ENCODE measurements at regions not wholly inside any gene's neighbourhood (a gene's known extent, or its start where the extent isn't known, plus 50 kb on each side); places are given as distances from the start of the nearest gene placed in this dataset.

GRCh38 chr6:2447318-2447920 is 202.0 kb upstream of the GMDS start:
- ChIA-PET CTCF (no interaction called here), POLR2A (no interaction called here)
- Histone ChIP-seq H3K27ac (ENCODE audit: low read length) (no peak overlapping the region), H3K36me3 (ENCODE audit: control insufficient read depth in 2 of 2, extremely low read depth in 1 of 2, insufficient read depth in 1 of 2, low read length in 1 of 2) (no peaks in the 10 kb centered on the region), H3K4me1 (ENCODE audit: control insufficient read depth in 1 of 2, extremely low read depth in 1 of 2, insufficient read depth in 2 of 2, low read length in 2 of 2) (peaks cover 0 to 4% of the 10 kb centered on the region in 2 experiments), H3K9me3 (no peaks in the 10 kb centered on the region), H3K27me3 (replicated peaks in 1 of 2; ENCODE audit: control insufficient read depth in 2 of 2, extremely low read depth in 1 of 2, insufficient read depth in 2 of 2, low read length in 1 of 2) (no peaks in the 10 kb centered on the region), H3K4me3 (ENCODE audit: control insufficient read depth in 1 of 2, extremely low read depth in 1 of 2, low read length in 1 of 2) (no peak overlapping the region)
- Mint-ChIP-seq H3K4me3 (no peak overlapping the region), H3K27me3 (peaks cover 0 to 4% of the 10 kb centered on the region in 2 donors), H3K9me3 (no peaks in the 10 kb centered on the region), H3K36me3 (peaks cover 3% of the 10 kb centered on the region), H3K27ac (no peak overlapping the region), H3K4me1 (peaks cover 3 to 7% (median 6%) of the 10 kb centered on the region in 3 donors)
- DNase-seq (no peak), ATAC-seq (replicated peaks in 1 of 4) (no peak)
- WGBS (ENCODE audit: insufficient coverage) = 87% methylated on average over 4 of the region's 4 CpGs

- peaks cover 0 to 3% (median 0%) of the 10 kb centered on the region in 3 donors for H3K9me3 Mint-ChIP-seq
- H3K4me3 Mint-ChIP-seq = no peak overlapping the region
- CTCF ChIA-PET = interaction anchor here in 1 of 2 donors (0.7 kb wide), 1 partner anchor 81 kb away, joined by 3 read pairs; no protein-coding TSS in a partner anchor
- H3K36me3 Mint-ChIP-seq = peaks cover 9% of the 10 kb centered on the region
- WGBS (ENCODE audit: insufficient coverage) = no CpG with 5 or more reads among the region's 5 CpGs
- H3K27me3 Mint-ChIP-seq = no peaks in the 10 kb centered on the region
- POLR2A ChIA-PET = no interaction called here
- Histone ChIP-seq H3K27ac (ENCODE audit: low read length) (no peak overlapping the region), H3K4me1 (ENCODE audit: control insufficient read depth in 1 of 2, extremely low read depth in 1 of 2, insufficient read depth in 2 of 2, low read length in 2 of 2) (no peaks in the 10 kb centered on the region), H3K36me3 (ENCODE audit: control insufficient read depth in 2 of 2, extremely low read depth in 1 of 2, insufficient read depth in 1 of 2, low read length in 1 of 2) (no peaks in the 10 kb centered on the region), H3K27me3 (replicated peaks in 1 of 2; ENCODE audit: control insufficient read depth in 2 of 2, extremely low read depth in 1 of 2, insufficient read depth in 2 of 2, low read length in 1 of 2) (no peaks in the 10 kb centered on the region), H3K4me3 (ENCODE audit: control insufficient read depth in 1 of 2, extremely low read depth in 1 of 2, low read length in 1 of 2) (no peak overlapping the region), H3K9me3 (no peaks in the 10 kb centered on the region)
- H3K27ac Mint-ChIP-seq = no peak overlapping the region
- ATAC-seq (replicated peaks in 1 of 4) (no peak), DNase-seq (no peak)
- H3K4me1 Mint-ChIP-seq = no peaks in the 10 kb centered on the region
Measured at GRCh38 chr6:2441601-2442475, 196.4 kb upstream of the GMDS start.

- no peaks in the 10 kb centered on the region for H3K4me1 ChIP-seq (ENCODE audit: control insufficient read depth in 1 of 2, extremely low read depth in 1 of 2, insufficient read depth in 2 of 2, low read length in 2 of 2)
- Mint-ChIP-seq H3K36me3 (peaks cover 9% of the 10 kb centered on the region), H3K27me3 (no peaks in the 10 kb centered on the region), H3K4me3 (no peak overlapping the region), H3K4me1 (no peaks in the 10 kb centered on the region), H3K9me3 (peaks cover 0 to 3% (median 0%) of the 10 kb centered on the region in 3 donors), H3K27ac (no peak overlapping the region)
- no peaks in the 10 kb centered on the region for H3K9me3 ChIP-seq
- ATAC-seq (replicated peaks in 1 of 4) (no peak), DNase-seq (no peak)
- POLR2A ChIA-PET = no interaction called here
- CTCF ChIA-PET = no interaction called here
- H3K27ac ChIP-seq (ENCODE audit: low read length) = no peak overlapping the region
- no peaks in the 10 kb centered on the region for H3K27me3 ChIP-seq (replicated peaks in 1 of 2; ENCODE audit: control insufficient read depth in 2 of 2, extremely low read depth in 1 of 2, insufficient read depth in 2 of 2, low read length in 1 of 2)
- no peaks in the 10 kb centered on the region for H3K36me3 ChIP-seq (ENCODE audit: control insufficient read depth in 2 of 2, extremely low read depth in 1 of 2, insufficient read depth in 1 of 2, low read length in 1 of 2)
- H3K4me3 ChIP-seq (ENCODE audit: control insufficient read depth in 1 of 2, extremely low read depth in 1 of 2, low read length in 1 of 2) = no peak overlapping the region
Measured at GRCh38 chr6:2440516-2440915, 195.1 kb upstream of the GMDS start.

- Histone ChIP-seq H3K4me1 (ENCODE audit: control insufficient read depth in 1 of 2, extremely low read depth in 1 of 2, insufficient read depth in 2 of 2, low read length in 2 of 2) (no peaks in the 10 kb centered on the region), H3K27ac (ENCODE audit: low read length) (no peak overlapping the region), H3K36me3 (ENCODE audit: control insufficient read depth in 2 of 2, extremely low read depth in 1 of 2, insufficient read depth in 1 of 2, low read length in 1 of 2) (no peaks in the 10 kb centered on the region), H3K4me3 (ENCODE audit: control insufficient read depth in 1 of 2, extremely low read depth in 1 of 2, low read length in 1 of 2) (no peak overlapping the region), H3K9me3 (no peaks in the 10 kb centered on the region), H3K27me3 (replicated peaks in 1 of 2; ENCODE audit: control insufficient read depth in 2 of 2, extremely low read depth in 1 of 2, insufficient read depth in 2 of 2, low read length in 1 of 2) (no peaks in the 10 kb centered on the region)
- DNase-seq (no peak), ATAC-seq (replicated peaks in 1 of 4) (no peak)
- POLR2A ChIA-PET = no interaction called here
- peaks cover 0 to 3% (median 0%) of the 10 kb centered on the region in 3 donors for H3K9me3 Mint-ChIP-seq
- 56% methylated on average over 3 of the region's 6 CpGs for WGBS (ENCODE audit: insufficient coverage)
- no peaks in the 10 kb centered on the region for H3K4me1 Mint-ChIP-seq
- no peaks in the 10 kb centered on the region for H3K27me3 Mint-ChIP-seq
- H3K4me3 Mint-ChIP-seq = no peak overlapping the region
- CTCF ChIA-PET = no interaction called here
- H3K36me3 Mint-ChIP-seq = peaks cover 9% of the 10 kb centered on the region
- no peak overlapping the region for H3K27ac Mint-ChIP-seq
Measured at GRCh38 chr6:2439632-2440031, 194.2 kb upstream of the GMDS start.

GRCh38 chr6:2439082-2439481 is 193.7 kb upstream of the GMDS start:
- no peak overlapping the region for H3K27ac ChIP-seq (ENCODE audit: low read length)
- no peak overlapping the region for H3K4me3 ChIP-seq (ENCODE audit: control insufficient read depth in 1 of 2, extremely low read depth in 1 of 2, low read length in 1 of 2)
- Mint-ChIP-seq H3K4me3 (no peak overlapping the region), H3K4me1 (no peaks in the 10 kb centered on the region), H3K9me3 (peaks cover 0 to 3% (median 0%) of the 10 kb centered on the region in 3 donors), H3K36me3 (peaks cover 6% of the 10 kb centered on the region), H3K27me3 (no peaks in the 10 kb centered on the region), H3K27ac (no peak overlapping the region)
- no peaks in the 10 kb centered on the region for H3K36me3 ChIP-seq (ENCODE audit: control insufficient read depth in 2 of 2, extremely low read depth in 1 of 2, insufficient read depth in 1 of 2, low read length in 1 of 2)
- ChIA-PET CTCF (no interaction called here), POLR2A (no interaction called here)
- ATAC-seq (replicated peaks in 1 of 4) (no peak), DNase-seq (no peak)
- H3K9me3 ChIP-seq = no peaks in the 10 kb centered on the region
- H3K4me1 ChIP-seq (ENCODE audit: control insufficient read depth in 1 of 2, extremely low read depth in 1 of 2, insufficient read depth in 2 of 2, low read length in 2 of 2) = no peaks in the 10 kb centered on the region
- WGBS (ENCODE audit: insufficient coverage) = no CpG with 5 or more reads among the region's 2 CpGs
- H3K27me3 ChIP-seq (replicated peaks in 1 of 2; ENCODE audit: control insufficient read depth in 2 of 2, extremely low read depth in 1 of 2, insufficient read depth in 2 of 2, low read length in 1 of 2) = no peaks in the 10 kb centered on the region

- Mint-ChIP-seq H3K4me3 (no peak overlapping the region), H3K4me1 (no peaks in the 10 kb centered on the region), H3K36me3 (peaks cover 8% of the 10 kb centered on the region), H3K27me3 (no peaks in the 10 kb centered on the region), H3K27ac (no peak overlapping the region), H3K9me3 (peaks cover 0 to 3% (median 0%) of the 10 kb centered on the region in 3 donors)
- ATAC-seq (replicated peaks in 1 of 4) = no peak
- no peak for DNase-seq
- Histone ChIP-seq H3K27me3 (replicated peaks in 1 of 2; ENCODE audit: control insufficient read depth in 2 of 2, extremely low read depth in 1 of 2, insufficient read depth in 2 of 2, low read length in 1 of 2) (no peaks in the 10 kb centered on the region), H3K4me3 (ENCODE audit: control insufficient read depth in 1 of 2, extremely low read depth in 1 of 2, low read length in 1 of 2) (no peak overlapping the region), H3K4me1 (ENCODE audit: control insufficient read depth in 1 of 2, extremely low read depth in 1 of 2, insufficient read depth in 2 of 2, low read length in 2 of 2) (no peaks in the 10 kb centered on the region), H3K36me3 (ENCODE audit: control insufficient read depth in 2 of 2, extremely low read depth in 1 of 2, insufficient read depth in 1 of 2, low read length in 1 of 2) (no peaks in the 10 kb centered on the region), H3K9me3 (no peaks in the 10 kb centered on the region), H3K27ac (ENCODE audit: low read length) (no peak overlapping the region)
- 94% methylated on average over 13 of the region's 23 CpGs for WGBS (ENCODE audit: insufficient coverage)
- ChIA-PET POLR2A (no interaction called here), CTCF (no interaction called here)
Measured at GRCh38 chr6:2436410-2437154, 191.2 kb upstream of the GMDS start.
